HG03565 (cell line): ENCODE measurements at regions not wholly inside any gene's neighbourhood (a gene's known extent, or its start where the extent isn't known, plus 50 kb on each side); places are given as distances from the start of the nearest gene placed in this dataset.
"Not testable (repeated sequence)": the region's sequence is repeated elsewhere in the genome, so short reads cannot be mapped to it uniquely, and the experiment has no call there.

Experiments used
- ATAC-seq: cut with Tn5 transposase; IDR thresholded peaks from one replicate; pipeline ENCODE4 v1.9.1; 2021; ENCODE audit warnings: mild to moderate bottlenecking, moderate library complexity; ENCODE audit not compliant: unreplicated experiment

DNA sequence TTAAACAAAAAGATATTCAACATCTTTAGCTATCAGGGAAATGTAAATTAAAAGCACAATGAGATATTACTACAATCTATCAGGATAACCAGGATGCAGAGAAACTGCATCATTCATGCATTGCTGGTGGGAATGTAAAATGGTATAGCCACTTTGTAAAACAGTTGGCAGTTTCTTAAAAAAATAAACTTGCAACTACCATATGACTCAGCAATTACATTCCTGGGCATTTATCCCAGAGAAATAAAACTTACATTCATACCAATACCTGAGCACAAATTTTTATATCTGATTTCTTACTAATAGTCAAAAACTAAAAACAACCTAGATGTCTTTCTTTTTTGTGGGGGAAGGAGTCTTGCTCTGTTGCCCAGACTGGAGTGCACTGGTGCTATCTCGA, 190.3 kb upstream of the TAB2 start:
- ATAC-seq: no peak

DNA sequence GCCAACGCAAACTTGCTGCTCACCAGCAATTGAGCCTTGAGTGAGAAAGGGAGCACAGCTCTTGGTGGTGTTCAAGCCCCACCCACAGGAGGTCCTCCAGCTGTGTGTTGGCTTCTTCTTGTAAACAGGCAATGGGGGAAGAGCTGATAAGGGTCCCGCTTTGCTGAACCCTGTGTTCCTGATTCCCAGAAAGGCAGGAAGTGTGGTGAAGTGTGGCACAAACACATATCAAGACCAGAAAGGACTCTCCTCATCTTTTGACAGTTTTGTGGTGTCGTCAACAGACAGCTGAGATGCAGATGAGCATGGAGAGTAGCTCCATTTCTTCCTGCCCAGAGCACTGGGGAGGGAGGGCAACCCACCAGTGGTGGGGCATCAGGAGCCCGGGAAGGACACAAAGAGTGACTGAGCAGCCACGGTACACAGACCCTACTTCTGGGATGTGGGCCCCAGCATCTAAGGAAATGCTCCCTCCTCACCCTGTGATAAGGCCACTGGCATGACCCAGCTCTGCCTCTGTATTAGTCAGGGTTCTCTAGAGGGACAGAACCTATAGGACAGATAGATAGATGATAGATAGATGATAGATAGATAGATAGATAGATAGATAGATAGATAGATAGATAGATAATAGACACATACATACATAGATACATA, 188.9 kb upstream of the TAB2 start:
- no peak for ATAC-seq

DNA sequence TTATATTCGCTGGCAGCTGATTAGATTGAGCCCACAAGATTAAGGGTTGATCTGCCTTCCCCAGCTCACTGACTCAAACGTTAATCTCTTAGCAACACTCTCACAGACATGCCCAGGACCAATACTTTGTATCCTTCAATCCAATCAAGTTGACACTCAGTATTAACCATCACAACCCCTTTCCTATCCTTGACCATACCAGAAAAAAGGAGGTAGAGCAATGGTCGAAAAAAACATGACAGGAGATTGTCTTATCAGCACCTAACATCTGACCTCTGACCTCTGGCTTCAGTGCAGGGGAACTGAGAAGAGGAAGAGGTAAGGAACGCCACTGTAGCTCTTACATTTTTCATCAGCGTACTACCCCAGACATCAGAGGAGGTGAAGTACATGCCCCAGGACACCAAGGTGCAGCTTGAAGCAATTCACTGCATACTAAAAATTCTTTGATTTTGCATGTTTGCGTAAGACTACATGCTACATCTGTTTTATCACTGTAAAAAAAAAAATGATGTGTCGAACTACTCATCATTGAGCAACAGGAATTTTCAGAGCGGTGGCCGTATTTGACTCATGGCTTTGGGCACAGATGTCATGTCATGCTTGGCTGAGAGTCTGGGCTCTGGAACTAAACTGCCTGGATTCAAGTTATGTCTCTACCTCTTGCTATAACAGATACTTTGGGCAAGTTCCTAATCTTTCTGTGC, 188.0 kb upstream of the TAB2 start:
- ATAC-seq: peak; percentile 43

DNA sequence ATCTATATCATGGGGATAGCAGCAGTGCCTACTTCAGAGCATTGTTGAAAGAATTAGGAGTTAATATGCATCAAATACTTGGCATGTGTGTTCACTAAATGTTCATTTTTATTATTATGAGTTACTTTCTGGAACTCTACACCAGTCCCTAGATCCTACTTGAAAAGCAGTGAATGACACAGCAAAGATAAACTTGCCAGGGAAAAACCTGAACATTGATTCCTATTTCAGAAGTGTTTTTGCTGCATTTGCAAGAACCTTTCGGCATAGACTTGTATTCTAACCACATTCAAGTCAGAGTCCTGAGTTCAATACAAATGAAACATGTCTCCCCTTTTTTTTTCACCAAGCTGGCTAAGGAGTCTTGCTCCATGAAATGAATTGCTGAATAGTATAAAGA, 187.4 kb upstream of the TAB2 start:
- ATAC-seq: no peak

DNA sequence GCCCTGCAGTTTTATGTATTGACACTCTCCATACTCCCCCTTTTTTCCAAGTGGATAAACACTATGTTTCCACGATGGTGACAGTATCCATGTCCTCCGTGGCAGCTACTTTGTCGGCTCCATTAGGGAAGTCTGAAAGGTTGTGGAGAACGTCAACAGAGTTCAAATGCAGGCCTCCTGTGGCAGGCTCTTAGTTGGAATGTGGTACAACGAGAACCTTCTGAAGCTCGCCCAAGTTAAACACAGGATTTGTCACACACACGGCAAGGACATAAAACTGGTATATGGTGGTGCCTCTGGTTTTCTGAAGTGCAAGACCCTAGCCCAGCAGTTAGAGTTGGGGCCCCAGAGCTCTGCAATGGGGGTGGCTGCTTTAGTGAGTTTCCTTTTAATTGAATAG, 187.0 kb upstream of the TAB2 start:
- no peak for ATAC-seq

DNA sequence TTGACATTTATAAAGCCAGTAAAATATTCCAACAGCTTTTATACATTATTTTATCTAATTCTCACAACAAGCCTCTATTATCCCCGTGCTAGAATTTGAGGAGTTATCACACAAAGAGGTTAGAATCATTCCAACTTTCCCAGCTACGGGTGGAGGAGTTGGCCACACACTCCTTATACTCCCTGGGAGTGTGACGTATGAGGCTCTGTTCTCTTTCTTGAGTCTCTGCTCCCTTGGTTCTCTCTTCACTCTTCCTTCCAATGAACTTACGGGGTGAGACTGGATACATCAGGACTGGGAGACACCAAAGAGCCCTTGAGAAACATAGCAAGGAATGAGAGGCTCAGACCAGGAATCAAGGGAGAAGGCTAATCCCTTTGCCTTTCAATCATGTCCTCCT, 185.6 kb upstream of the TAB2 start:
- no peak for ATAC-seq

DNA sequence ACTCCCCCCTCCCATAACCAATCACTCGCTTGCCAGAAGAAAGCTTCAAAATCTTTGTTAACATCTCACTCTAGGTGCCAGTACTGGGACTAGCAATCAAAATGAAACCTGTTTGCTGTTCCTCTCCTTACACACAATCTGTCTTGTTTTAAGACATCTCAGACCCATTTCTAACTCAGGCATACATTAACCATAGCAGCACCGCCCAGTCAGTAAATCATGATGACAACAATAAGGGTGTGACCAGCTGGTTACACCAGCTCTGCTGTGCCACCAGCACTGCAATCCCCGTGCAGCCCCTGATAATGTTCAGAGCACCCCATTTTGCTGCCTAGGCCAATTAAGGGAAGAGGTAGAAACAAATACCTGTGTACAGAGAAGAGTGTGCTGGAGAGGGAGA, 185.2 kb upstream of the TAB2 start:
- no peak for ATAC-seq

DNA sequence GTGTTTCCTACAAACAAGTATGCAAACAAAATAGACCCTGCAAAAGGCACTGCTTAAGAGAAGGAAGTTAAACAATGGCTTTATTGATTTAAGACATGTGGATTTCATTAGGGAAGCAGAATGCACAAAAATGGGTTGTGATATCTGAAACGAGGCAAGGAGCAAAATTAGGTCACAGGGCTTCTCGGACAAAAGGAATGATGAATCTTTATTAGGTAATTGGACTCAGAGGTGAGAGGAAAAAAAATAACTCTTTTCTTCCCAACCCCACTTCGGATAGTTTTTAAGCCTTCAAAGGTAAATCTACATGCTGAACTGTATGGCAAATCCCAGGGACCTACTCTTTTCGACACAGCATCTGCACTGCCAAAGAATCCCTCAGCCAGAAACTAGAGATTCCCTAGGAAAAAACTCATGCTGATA, 183.0 kb upstream of the TAB2 start:
- ATAC-seq: no peak

DNA sequence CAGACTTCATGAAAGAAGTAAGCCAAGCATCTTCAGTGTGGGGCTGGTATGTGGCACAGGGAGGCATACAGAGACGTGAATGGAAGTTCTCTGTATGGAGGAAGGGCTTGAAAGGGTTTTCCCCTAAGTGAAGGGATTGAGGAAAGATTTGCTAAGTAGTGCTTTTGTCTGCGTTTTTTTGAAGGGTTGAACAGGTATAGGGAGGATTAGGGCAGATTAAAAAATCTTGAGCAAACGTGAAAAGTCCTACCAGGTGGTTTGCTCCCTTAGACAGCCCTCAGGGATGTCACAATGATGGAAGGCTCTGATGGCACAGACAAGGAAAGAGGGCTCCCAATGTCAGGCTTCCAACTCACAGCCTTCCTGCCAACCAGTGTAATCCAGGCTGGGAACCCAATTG, 181.7 kb upstream of the TAB2 start:
- ATAC-seq: no peak

DNA sequence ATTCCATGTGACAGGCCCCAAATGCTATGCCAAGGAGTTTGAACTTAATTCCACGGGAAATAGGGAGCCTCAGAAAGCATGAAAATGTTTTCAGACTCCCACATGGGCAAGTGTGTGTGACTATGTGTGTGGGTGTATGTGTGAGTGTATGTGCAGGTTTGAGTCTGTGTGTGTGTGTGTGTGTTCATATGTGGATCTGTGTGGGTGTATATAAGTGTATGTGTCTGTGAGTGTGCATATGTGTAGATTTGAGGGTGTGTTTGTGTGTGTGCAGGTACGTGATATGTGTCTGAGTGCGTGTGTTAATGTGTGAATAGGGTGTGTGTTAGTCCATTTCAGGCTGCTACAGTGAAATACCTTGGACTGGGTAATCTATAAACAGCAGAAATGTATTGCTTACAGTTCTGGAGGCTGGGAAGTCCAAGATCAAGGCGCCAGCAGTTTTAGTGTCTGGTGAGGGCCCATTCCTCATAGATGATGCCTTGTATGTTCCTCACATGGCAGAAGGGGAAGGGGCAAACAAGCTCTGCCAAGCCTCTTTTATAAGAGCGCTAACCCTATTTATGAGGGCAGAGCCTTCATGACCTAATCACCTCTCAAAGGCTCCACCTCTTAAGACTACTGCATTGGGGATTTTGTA, 181.1 kb upstream of the TAB2 start:
- no peak for ATAC-seq

DNA sequence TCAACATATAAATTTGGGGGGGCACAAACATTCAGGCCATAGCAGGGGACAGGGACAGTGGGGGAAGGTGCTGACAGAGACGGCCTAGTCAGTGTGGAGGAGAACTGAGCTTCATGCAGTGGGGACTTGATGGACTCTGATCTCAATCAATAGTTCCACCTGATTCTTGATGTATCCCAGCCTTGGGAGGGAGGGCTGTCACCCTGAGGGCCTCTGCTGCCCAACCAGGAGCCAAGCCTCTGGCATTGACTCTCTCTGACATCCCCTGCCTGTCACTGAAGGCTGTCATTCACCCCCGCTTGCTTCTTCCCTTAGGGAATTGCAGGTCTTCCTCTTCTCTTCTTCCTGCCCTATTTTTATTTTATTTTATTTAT, 180.6 kb upstream of the TAB2 start:
- ATAC-seq: no peak

DNA sequence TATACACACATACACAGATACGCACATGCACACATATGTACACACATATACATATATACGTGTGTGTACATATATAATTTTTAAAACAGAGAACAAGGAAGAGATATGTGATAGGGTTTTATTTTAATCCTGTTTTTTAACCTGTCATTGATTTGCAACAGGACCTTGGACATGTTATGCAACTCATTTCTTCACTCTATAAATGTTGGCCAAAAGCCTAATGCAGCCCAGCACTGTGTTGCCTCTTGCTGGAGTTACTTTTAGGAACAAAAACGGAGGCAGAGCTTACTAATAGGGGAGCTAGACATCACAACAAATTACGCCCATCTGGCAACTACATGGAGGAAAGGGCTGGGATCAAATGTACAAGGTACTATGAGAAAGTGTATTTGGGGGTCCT, 179.9 kb upstream of the TAB2 start:
- no peak for ATAC-seq

DNA sequence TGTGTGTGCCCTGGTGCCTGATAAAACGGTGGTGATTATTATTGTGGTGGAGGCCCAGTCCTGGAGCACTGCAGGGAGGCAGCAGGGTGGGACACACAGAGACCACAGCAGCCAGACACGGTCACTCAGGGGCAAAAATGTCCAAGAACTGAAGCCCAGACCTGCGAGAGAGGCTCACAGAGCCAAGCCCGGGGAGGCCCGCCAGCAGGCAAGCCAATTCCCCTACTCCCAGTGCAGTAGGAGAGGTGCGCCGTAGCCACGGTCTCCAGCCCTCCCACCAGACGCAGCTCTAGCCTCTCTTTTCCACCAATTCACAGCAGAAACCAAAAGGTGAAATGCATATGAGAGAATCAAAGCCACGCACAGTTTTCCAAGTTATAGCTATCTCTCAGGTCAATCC, 179.4 kb upstream of the TAB2 start:
- ATAC-seq: no peak

DNA sequence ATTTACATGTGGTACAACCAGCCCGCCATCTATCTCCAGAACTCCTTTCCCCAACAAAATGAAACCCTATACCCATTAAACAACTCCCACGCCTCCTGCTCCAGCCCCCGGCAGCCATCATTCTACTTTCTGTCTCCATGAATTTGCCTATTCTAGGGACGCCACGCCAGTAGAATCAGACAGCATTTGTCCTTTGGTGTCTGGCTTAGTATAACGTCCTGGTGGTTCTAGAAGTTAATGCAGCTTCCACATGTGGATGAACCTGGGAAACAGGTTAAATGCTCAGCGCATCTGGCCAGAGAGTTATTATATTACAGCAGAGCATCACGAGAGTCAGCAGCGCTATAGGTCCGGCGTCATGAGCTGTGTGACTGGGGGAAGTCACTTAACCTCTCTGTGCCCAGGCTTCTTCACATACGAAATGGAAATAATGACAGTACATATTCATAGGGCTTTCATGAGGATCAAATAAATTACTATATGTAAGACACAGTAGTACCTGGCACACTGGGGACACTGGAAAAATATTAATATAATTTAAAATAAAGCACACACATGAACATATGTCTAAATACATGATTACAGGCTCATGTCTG, 178.7 kb upstream of the TAB2 start:
- ATAC-seq: no peak

DNA sequence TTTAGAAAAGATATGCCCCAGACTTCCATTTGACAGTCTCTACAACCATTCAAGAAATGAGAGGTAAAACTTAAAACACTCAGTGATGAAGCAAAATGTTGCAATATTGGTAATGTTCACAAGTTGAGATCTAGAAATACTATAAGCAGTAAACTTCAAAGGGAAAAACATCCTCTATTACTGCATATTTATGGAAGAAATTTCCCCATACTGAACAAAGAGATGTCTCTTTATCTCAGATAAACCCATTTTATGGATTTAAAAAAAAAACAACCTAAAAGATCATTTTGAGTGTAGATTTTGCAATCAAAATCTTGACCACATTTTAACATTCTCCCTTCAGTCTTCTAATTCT, 177.8 kb upstream of the TAB2 start:
- ATAC-seq: no peak

DNA sequence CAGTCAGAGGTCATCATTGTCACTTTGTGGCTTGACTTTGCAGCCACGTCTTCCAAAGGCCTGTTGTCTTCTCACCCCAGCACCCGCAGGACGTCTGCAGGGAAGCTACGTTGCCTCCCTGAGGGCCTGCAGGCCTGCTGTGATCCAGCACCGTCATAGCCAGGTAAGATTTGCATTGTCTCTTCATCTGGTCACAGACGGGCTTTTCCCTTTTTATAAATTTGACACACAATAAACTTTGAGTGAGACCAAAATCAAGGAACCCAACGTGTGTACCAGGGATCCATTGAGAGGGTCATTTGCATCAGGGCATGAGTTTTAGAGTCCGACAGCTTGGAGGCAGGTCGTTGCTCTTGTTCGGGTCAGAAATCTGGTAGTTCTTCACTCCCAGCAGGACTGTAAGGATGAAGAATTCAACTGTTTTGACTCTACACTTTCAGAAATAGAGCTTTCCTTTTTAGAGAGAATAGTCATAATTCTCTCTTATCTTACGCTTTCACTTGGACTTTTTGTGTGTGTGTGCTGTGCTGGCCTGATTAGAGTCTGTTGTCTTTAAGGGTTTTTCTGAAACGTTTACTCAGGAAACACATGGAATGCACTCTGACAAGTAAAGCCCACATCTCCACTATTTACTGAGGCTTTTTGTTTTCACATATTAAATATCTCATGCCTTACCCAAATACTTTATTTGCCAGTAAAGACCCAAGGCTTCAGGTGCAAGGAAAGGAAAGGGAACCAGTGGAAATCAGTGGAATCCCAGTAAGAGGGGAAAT, 177.2 kb upstream of the TAB2 start:
- ATAC-seq: peak; percentile 77

DNA sequence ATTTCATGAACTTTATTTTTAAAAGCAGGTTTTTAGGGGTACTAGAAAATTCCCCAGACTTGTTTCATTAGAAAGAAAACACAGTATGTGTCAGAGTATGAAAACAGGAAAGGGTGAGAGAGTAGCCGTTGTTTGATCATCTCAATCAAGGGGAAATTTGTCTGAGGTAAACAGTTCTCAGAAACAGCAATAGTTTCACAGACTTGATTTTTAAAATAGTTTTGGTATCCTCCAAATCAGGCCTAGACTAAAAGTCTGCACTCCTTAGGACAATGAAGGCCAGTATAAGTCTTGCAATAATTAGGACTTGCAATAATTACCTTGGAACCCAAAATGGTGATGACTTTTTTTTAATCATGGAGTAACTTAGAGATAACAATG, 176.6 kb upstream of the TAB2 start:
- peak; percentile 51 for ATAC-seq

DNA sequence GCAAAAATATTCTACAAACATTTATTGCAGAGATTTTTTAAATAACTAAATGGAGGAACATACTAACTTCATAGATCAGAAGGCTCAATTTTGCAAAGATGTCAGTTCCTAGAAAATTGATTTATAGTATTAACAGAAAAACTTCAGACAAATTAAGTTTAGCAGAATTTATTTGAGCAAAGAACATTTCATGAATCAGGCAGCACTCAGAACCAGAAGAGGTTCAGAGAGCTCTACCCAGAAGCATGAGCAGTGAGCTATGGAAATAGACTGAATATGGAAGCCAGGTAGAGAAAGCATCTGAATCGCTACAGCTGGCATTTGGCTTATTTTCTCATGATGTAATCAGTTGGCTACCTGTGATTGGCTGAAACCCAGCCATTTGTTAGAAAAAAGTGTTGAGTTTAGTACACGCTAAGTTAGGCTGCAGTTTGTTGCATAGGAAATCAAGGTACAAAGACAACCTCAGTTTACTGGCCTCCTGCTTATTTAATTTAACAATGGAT, 174.5 kb upstream of the TAB2 start:
- ATAC-seq: no peak

DNA sequence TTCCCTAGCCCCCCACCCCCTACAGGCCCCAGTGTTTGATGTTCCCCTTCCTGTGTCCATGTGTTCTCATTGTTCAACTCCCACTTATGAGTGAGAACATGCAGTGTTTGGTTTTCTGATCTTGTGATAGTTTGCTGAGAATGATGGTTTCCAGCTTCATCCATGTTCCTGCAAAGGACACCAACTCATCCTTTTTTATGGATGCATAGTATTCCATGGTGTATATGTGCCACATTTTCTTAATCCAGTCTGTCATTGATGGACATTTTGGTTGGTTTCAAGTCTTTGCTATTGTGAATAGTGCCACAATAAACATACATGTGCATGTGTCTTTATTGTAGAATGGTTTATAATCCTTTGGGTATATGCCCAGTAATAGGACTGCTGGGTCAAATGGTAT, 171.7 kb upstream of the TAB2 start:
- ATAC-seq: not testable (repeated sequence)

DNA sequence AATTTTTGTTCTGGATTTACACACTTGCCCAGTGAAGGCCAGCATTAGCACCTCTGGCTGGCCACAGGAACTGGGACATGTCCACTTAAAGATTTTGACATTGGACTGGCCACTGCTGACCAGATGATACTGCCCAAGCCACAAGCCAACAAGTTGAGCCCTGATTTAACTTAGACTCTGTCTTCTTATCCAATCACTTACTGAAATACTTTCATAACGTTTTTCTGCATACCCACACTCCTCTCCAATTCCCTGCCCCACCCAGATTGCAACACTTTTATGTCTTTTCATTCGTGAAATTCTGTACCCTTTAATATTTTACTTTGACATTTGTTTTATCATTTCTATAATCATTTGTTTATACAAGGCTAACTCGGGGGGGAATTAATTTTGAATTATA, 170.3 kb upstream of the TAB2 start:
- ATAC-seq: no peak
